ENCODE measurements at regions not wholly inside any gene's neighbourhood (a gene's known extent, or its start where the extent isn't known, plus 50 kb on each side); places are given as distances from the start of the nearest gene placed in this dataset.

GRCh38 chr6:43987838-43988439, 139.3 kb downstream of the MRPL14 start:
- H3K36me3 Mint-ChIP-seq (ENCODE audit: low read depth): no peaks in the 10 kb centered on the region
- H3K4me1 Mint-ChIP-seq (ENCODE audit: low read depth): peaks cover 32% of the 10 kb centered on the region
- no peak overlapping the region for H3K4me3 Mint-ChIP-seq (ENCODE audit: unreplicated experiment)
- no peak for TF ChIP-seq CTCF (IDR thresholded peaks at IDR 0.05)
- H3K27ac Mint-ChIP-seq (ENCODE audit: unreplicated experiment): no peak overlapping the region
- no peaks in the 10 kb centered on the region for H3K9me3 Mint-ChIP-seq (ENCODE audit: low read depth)
- H3K27me3 Mint-ChIP-seq (ENCODE audit: low read depth): peaks cover 1% of the 10 kb centered on the region
- peak; percentile 68 for DNase-seq (ENCODE audit: low spot score)

GRCh38 chr6:43986177-43986825, 141.0 kb downstream of the MRPL14 start:
- Mint-ChIP-seq H3K36me3 (ENCODE audit: low read depth) (no peaks in the 10 kb centered on the region), H3K4me1 (ENCODE audit: low read depth) (peaks cover 30% of the 10 kb centered on the region), H3K27ac (ENCODE audit: unreplicated experiment) (no peak overlapping the region)

GRCh38 chr6:43985329-43985728, 141.9 kb downstream of the MRPL14 start:
- Mint-ChIP-seq H3K9me3 (ENCODE audit: low read depth) (no peaks in the 10 kb centered on the region), H3K4me3 (ENCODE audit: unreplicated experiment) (no peak overlapping the region), H3K27me3 (ENCODE audit: low read depth) (peaks cover 1% of the 10 kb centered on the region), H3K4me1 (ENCODE audit: low read depth) (peaks cover 22% of the 10 kb centered on the region), H3K36me3 (ENCODE audit: low read depth) (no peaks in the 10 kb centered on the region), H3K27ac (ENCODE audit: unreplicated experiment) (no peak overlapping the region)
- TF ChIP-seq CTCF (IDR thresholded peaks at IDR 0.05): no peak
- DNase-seq (ENCODE audit: low spot score): peak; percentile 21

More at GRCh38 chr6:43986177-43986825, 141.0 kb downstream of the MRPL14 start:
- Mint-ChIP-seq H3K27me3 (ENCODE audit: low read depth) (peaks cover 1% of the 10 kb centered on the region), H3K4me3 (ENCODE audit: unreplicated experiment) (no peak overlapping the region), H3K9me3 (ENCODE audit: low read depth) (no peaks in the 10 kb centered on the region)
- peak; percentile 49 for DNase-seq (ENCODE audit: low spot score)
- no peak for TF ChIP-seq CTCF (IDR thresholded peaks at IDR 0.05)

- Mint-ChIP-seq H3K4me1 (ENCODE audit: low read depth) (peaks cover 16% of the 10 kb centered on the region), H3K27ac (ENCODE audit: unreplicated experiment) (peak overlapping the region; percentile 52), H3K27me3 (ENCODE audit: low read depth) (peaks cover 1% of the 10 kb centered on the region), H3K4me3 (ENCODE audit: unreplicated experiment) (no peak overlapping the region), H3K36me3 (ENCODE audit: low read depth) (no peaks in the 10 kb centered on the region), H3K9me3 (ENCODE audit: low read depth) (no peaks in the 10 kb centered on the region)
- peak; percentile 88 for DNase-seq (ENCODE audit: low spot score)
- TF ChIP-seq CTCF (IDR thresholded peaks at IDR 0.05): no peak
These were observed 142.6 kb downstream of the MRPL14 start for GRCh38 chr6:43984442-43985321.

- Mint-ChIP-seq H3K36me3 (ENCODE audit: low read depth) (no peaks in the 10 kb centered on the region), H3K4me1 (ENCODE audit: low read depth) (peaks cover 12% of the 10 kb centered on the region), H3K9me3 (ENCODE audit: low read depth) (no peaks in the 10 kb centered on the region)
These were observed 143.6 kb downstream of the MRPL14 start for GRCh38 chr6:43983632-43984031.

More at GRCh38 chr6:43983632-43984031, 143.6 kb downstream of the MRPL14 start:
- H3K27me3 Mint-ChIP-seq (ENCODE audit: low read depth): peaks cover 1% of the 10 kb centered on the region
- TF ChIP-seq CTCF (IDR thresholded peaks at IDR 0.05): no peak
- no peak for DNase-seq (ENCODE audit: low spot score)
- H3K4me3 Mint-ChIP-seq (ENCODE audit: unreplicated experiment): no peak overlapping the region
- H3K27ac Mint-ChIP-seq (ENCODE audit: unreplicated experiment): no peak overlapping the region

Data from chondrocyte (in vitro differentiated cells).